OCI-LY3 (cell line): ENCODE measurements at regions not wholly inside any gene's neighbourhood (a gene's known extent, or its start where the extent isn't known, plus 50 kb on each side); places are given as distances from the start of the nearest gene placed in this dataset.

Experiments
- H2AFZ ChIP-seq: fragments of 200-600, 300-600 bp; shearing (Covaris generic); 2 replicates; pipeline ENCODE4 v1.6.0; 2014; ENCODE audit warnings: antibody characterized with exemption, low read depth, low read length
- H3K27ac ChIP-seq: fragments of 200-600, 300-600 bp; sonication (generic); 2 replicates; pipeline ENCODE4 v1.5.1; 2014; ENCODE audit warnings: mild to moderate bottlenecking, low read length, moderate library complexity, mixed read lengths
- H3K27me3 ChIP-seq: fragments of 200-600, 300-600 bp; sonication (generic); 2 replicates; pipeline ENCODE4 v1.6.1; 2014; ENCODE audit warnings: low read depth, low read length, mixed read lengths
- H3K36me3 ChIP-seq: fragments of 200-600, 300-600 bp; sonication (generic); replicated peaks from 2 replicates; pipeline ENCODE3; 2014; ENCODE audit warnings: low read depth, low read length, mixed read lengths
- H3K4me1 ChIP-seq: fragments of 300-600, 200-600 bp; sonication (generic); 2 replicates; pipeline ENCODE4 v1.6.1; 2014; ENCODE audit warnings: low read length, mixed read lengths
- H3K4me2 ChIP-seq: fragments of 200-600, 300-600 bp; sonication (generic); 2 replicates; pipeline ENCODE4 v1.6.1; 2014; ENCODE audit warnings: low read length, mixed read lengths
- H3K4me3 ChIP-seq: fragments of 300-600, 200-600 bp; sonication (generic); 2 replicates; pipeline ENCODE4 v1.5.1; 2014; ENCODE audit warnings: antibody characterized with exemption, mild to moderate bottlenecking, low read length, moderate library complexity
- H3K79me2 ChIP-seq: fragments of 300-600, 200-600 bp; shearing (Covaris generic); 2 replicates; pipeline ENCODE4 v1.6.1; 2014; ENCODE audit warnings: mild to moderate bottlenecking, low read length, mixed read lengths
- H3K9ac ChIP-seq: fragments of 300-600, 200-600 bp; shearing (Covaris generic); 2 replicates; pipeline ENCODE4 v1.6.0; 2014; ENCODE audit warnings: mild to moderate bottlenecking, low read length, moderate library complexity
- H3K9me3 ChIP-seq: fragments of 200-600, 300-600 bp; shearing (Covaris generic); 2 replicates; pipeline ENCODE4 v1.6.1; 2014; ENCODE audit warnings: low read length, mixed read lengths; ENCODE audit not compliant: insufficient read depth
- H4K20me1 ChIP-seq: fragments of 200-600, 300-600 bp; sonication (generic); 2 replicates; pipeline ENCODE4 v1.6.1; 2016; ENCODE audit warnings: low read length, mixed read lengths; ENCODE audit not compliant: insufficient read depth
- EZH2phosphoT487 ChIP-seq: fragments of 200-600 bp; shearing (Covaris generic); IDR thresholded peaks from 2 replicates; pipeline ENCODE4 v1.6.1; 2018; ENCODE audit warnings: antibody characterized with exemption, mixed run types, low read depth
- TF ChIP-seq, protein P1 (sequence below): fragments of 200-600, 300-600 bp; sonication (generic); IDR thresholded peaks from 2 replicates; pipeline ENCODE4 v1.5.1; 2014; ENCODE audit warnings: antibody characterized with exemption, low read length, low read depth

DNA sequence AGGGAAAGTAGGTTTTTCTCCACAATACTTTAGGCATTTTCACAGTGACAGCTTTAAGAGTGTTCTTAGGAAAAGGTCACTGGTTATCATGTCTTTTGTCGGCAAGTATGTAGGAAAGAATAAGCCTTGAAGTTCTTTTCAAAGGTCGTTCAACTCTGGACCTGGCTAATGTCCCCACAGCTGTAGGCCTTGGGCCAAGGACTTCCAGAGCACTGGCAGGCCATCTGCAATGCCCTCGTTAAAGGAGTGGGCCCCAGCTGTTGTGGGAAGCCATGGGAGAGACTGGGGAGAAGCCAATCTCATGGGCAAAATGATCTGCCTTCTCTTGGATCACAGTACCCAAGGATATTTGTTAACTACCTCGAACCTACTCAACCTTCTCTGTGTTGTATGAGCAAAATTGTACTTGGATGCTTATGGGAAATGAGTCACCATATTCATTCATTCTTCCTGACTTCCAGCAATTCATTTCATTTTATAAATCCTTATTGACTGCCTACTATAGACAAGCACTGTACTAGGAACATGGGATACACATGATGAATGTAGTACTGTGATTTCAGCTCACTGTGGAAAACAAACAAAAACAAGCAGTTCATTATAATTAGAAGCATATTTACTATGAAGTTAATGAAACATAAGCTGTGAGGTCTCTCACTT is 141.1 kb upstream of the KIT start:
- Histone ChIP-seq H3K27ac (no peak overlapping the region), H3K4me3 (no peak overlapping the region), H3K9me3 (no peaks in the 10 kb centered on the region), H3K9ac (no peak overlapping the region), H2AFZ (no peak overlapping the region), H3K79me2 (no peaks in the 10 kb centered on the region), H3K4me1 (no peaks in the 10 kb centered on the region), H3K4me2 (no peak overlapping the region), H3K27me3 (no peaks in the 10 kb centered on the region), H4K20me1 (no peaks in the 10 kb centered on the region), H3K36me3 (no peaks in the 10 kb centered on the region)
- TF ChIP-seq, protein P1, sequence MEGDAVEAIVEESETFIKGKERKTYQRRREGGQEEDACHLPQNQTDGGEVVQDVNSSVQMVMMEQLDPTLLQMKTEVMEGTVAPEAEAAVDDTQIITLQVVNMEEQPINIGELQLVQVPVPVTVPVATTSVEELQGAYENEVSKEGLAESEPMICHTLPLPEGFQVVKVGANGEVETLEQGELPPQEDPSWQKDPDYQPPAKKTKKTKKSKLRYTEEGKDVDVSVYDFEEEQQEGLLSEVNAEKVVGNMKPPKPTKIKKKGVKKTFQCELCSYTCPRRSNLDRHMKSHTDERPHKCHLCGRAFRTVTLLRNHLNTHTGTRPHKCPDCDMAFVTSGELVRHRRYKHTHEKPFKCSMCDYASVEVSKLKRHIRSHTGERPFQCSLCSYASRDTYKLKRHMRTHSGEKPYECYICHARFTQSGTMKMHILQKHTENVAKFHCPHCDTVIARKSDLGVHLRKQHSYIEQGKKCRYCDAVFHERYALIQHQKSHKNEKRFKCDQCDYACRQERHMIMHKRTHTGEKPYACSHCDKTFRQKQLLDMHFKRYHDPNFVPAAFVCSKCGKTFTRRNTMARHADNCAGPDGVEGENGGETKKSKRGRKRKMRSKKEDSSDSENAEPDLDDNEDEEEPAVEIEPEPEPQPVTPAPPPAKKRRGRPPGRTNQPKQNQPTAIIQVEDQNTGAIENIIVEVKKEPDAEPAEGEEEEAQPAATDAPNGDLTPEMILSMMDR = no peak
- no peak for TF ChIP-seq EZH2phosphoT487

DNA sequence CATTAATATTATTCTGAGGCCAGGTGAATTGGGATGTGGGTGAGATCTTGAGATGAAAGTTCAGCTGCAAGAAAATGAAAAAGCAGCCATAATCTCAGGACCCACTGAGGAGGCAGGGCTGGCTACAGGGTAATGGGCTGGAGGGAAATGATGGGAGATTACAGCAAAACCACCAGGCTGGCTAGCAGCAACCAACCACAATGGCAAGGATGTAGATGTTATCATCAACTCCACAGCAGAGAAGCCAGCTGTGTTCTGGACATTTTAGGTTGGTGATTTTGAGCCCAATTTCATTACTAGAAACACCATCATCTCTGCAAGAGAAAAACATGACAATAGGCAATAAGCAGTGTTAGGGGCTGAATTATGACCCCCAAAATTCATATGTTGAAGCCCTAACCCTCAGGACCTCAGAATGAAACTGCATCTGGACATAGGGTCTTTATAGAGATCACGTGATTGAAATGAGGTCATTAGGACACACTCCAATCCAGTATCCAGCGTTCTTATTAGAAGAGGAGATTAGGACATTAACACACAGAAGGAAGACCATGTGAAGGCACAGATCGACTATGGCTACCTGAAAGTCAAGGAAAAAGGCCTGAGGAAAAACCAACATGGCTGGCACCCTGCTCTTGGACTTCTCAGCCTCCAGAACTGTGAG is 139.8 kb upstream of the KIT start:
- no peaks in the 10 kb centered on the region for H4K20me1 ChIP-seq
- no peak overlapping the region for H2AFZ ChIP-seq
- H3K79me2 ChIP-seq = no peaks in the 10 kb centered on the region
- no peak for TF ChIP-seq EZH2phosphoT487
- TF ChIP-seq, protein P1 = no peak
- H3K27ac ChIP-seq = no peak overlapping the region
- H3K27me3 ChIP-seq = no peaks in the 10 kb centered on the region
- no peak overlapping the region for H3K4me2 ChIP-seq
- H3K4me1 ChIP-seq = no peaks in the 10 kb centered on the region
- no peak overlapping the region for H3K4me3 ChIP-seq
- H3K36me3 ChIP-seq = no peaks in the 10 kb centered on the region
- no peaks in the 10 kb centered on the region for H3K9me3 ChIP-seq
- H3K9ac ChIP-seq = no peak overlapping the region

DNA sequence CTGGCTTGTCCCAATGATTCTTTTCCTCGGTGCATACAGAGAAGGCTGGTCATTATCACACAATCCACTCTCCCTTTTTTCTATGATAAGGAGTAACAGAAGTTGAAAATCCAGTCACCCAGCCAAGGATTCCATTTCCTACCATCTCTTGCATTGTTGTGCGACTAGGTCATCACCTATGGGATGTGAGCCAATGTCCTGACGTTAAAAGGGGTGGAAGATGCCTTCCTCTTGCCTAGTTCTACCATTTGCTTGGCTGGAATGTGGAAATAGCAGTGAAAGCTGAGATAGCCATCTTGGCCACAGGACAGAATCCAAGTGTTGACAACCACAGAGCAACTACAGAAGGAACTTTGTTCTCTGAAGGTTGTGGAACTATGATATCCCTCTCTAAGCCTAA is 132.2 kb upstream of the KIT start:
- TF ChIP-seq EZH2phosphoT487 = no peak
- TF ChIP-seq, protein P1 = no peak
- 0 out of 2 replicates have a peak, but pooled peaks cover 2% of the 10 kb centered on the region for H3K4me1 ChIP-seq
- no peak overlapping the region for H3K9ac ChIP-seq
- no peaks in the 10 kb centered on the region for H3K36me3 ChIP-seq
- no peak overlapping the region for H3K4me2 ChIP-seq
- no peak overlapping the region for H2AFZ ChIP-seq
- H3K79me2 ChIP-seq = no peaks in the 10 kb centered on the region
- H4K20me1 ChIP-seq = no peaks in the 10 kb centered on the region
- H3K4me3 ChIP-seq = no peak overlapping the region
- no peaks in the 10 kb centered on the region for H3K9me3 ChIP-seq
- H3K27ac ChIP-seq = no peak overlapping the region
- no peaks in the 10 kb centered on the region for H3K27me3 ChIP-seq

DNA sequence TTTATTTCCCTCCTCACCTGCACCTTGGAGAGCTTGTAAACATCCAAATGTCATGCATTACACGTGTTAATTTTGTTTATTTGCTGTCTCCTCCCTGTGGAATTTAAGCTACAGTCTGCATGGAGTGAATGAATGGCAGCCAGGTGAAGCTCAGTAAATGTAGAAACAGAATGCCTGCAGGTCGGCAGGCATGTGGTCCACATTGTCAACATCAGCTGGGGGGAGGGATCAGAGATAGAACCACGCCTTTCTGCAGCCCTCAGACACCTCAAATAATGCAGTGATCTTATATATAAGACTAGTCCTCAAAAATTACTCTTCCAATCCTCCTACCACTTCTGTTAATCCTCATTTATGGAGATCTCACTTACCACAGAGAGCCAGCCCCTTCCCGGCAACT is 131.2 kb upstream of the KIT start:
- Histone ChIP-seq H3K79me2 (no peaks in the 10 kb centered on the region), H2AFZ (no peak overlapping the region), H3K9ac (no peak overlapping the region), H3K4me3 (no peak overlapping the region), H3K27ac (no peak overlapping the region), H3K9me3 (no peaks in the 10 kb centered on the region), H3K27me3 (no peaks in the 10 kb centered on the region), H3K4me1 (0 out of 2 replicates have a peak, but pooled peaks cover 2% of the 10 kb centered on the region), H3K4me2 (no peak overlapping the region), H4K20me1 (no peaks in the 10 kb centered on the region), H3K36me3 (no peaks in the 10 kb centered on the region)
- no peak for TF ChIP-seq EZH2phosphoT487
- TF ChIP-seq, protein P1 = no peak
